BLaER1 treated with 17β-estradiol and CSF1 and Interleukin-3, amounts not matched to agents 10 nM and 100 nM (cell line): ENCODE measurements at regions not wholly inside any gene's neighbourhood (a gene's known extent, or its start where the extent isn't known, plus 50 kb on each side); places are given as distances from the start of the nearest gene placed in this dataset.

Experiments used
- H3K27ac ChIP-seq, 11 experiments: shearing (Covaris generic); formaldehyde crosslinking; 2 replicates each; pipeline ENCODE4 v1.8.1; 2022
- H3K27me3 ChIP-seq, 11 experiments: shearing (Covaris generic); formaldehyde crosslinking; 2 replicates each; pipeline ENCODE4 v1.8.1; 2022
- H3K36me3 ChIP-seq, 11 experiments: shearing (Covaris generic); formaldehyde crosslinking; 2 replicates each; pipeline ENCODE4 v1.8.1; 2022
- H3K4me1 ChIP-seq, 10 experiments: shearing (Covaris generic); formaldehyde crosslinking; 2 replicates each; pipeline ENCODE4 v1.8.1; 2022
- H3K4me2 ChIP-seq, 11 experiments: shearing (Covaris generic); formaldehyde crosslinking; 2 replicates each; pipeline ENCODE4 v1.8.1; 2022
- H3K4me3 ChIP-seq, 10 experiments: shearing (Covaris generic); formaldehyde crosslinking; 2 replicates each; pipeline ENCODE4 v1.8.1; 2022
- H3K9ac ChIP-seq, 11 experiments: shearing (Covaris generic); formaldehyde crosslinking; 2 replicates each; pipeline ENCODE4 v1.8.1; 2022
- H3K9me3 ChIP-seq, 11 experiments: shearing (Covaris generic); formaldehyde crosslinking; replicated peaks in 1 of 11; 2 replicates each; pipeline ENCODE4 v1.8.1; 2022
- H4K20me1 ChIP-seq, 11 experiments: shearing (Covaris generic); formaldehyde crosslinking; 2 replicates each; pipeline ENCODE4 v1.8.1; 2022
- Cebpa-rat ChIP-seq, 11 experiments: shearing (Covaris generic); IDR thresholded peaks; 2 replicates each; pipeline ENCODE4 v1.8.1; 2022

GRCh38 chr10:53702489-53702888 lies 929.9 kb upstream of the MBL2 start:
- no peak for TF ChIP-seq Cebpa-rat (IDR thresholded peaks at IDR 0.05)
- Histone ChIP-seq H3K36me3 (no peaks in the 10 kb centered on the region), H3K9ac (no peak overlapping the region), H4K20me1 (no peaks in the 10 kb centered on the region), H3K4me3 (no peak overlapping the region), H3K9me3 (no peaks in the 10 kb centered on the region), H3K27ac (no peak overlapping the region), H3K4me1 (no peaks in the 10 kb centered on the region), H3K4me2 (no peak overlapping the region), H3K27me3 (no peaks in the 10 kb centered on the region)

DNA sequence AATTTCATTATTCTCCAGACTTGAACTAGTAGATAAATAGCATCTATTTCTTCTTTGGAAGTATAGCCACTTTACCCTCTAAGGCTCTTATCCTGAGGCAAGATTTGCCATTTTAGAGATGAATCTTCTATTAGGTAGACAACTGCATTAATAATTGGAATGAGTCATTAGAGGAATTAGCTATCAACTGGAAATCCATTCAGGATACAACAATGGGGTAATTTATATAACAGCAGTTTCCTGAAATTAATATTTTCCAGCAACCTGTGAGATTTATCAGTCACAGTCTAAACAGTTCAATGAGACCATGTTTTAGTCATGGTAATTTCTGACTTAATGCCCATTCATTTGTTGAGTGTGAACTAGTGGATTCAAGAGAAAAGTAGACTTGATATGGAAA lies 928.6 kb upstream of the MBL2 start:
- H3K9me3 ChIP-seq, result no peaks in the 10 kb centered on the region
- no peaks in the 10 kb centered on the region for H3K36me3 ChIP-seq
- H3K27me3 ChIP-seq, result no peaks in the 10 kb centered on the region
- no peak overlapping the region for H3K4me2 ChIP-seq
- H3K4me3 ChIP-seq, result no peak overlapping the region
- no peak overlapping the region for H3K9ac ChIP-seq
- H4K20me1 ChIP-seq, result no peaks in the 10 kb centered on the region
- H3K27ac ChIP-seq, result no peak overlapping the region
- TF ChIP-seq Cebpa-rat (IDR thresholded peaks at IDR 0.05), result no peak
- H3K4me1 ChIP-seq, result no peaks in the 10 kb centered on the region

DNA sequence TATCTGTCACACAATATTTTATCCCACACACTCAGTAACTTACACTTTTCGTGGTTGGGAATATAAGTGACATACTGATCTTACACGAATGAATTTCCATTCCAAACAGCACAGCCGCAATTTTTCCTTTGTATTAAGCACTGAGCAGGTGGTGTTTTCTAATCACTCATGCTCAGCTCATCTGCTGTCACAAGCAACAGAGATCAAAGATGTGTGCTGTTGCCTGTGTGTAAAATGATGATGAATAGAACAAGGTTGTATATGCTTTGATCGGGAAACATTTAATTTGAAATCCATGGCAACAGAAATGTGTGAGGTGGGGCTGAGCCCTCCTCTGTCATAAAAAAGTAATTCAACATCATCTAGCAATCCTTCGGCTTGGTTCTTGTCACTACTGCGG lies 927.7 kb upstream of the MBL2 start:
- Histone ChIP-seq H3K4me3 (no peak overlapping the region), H3K27me3 (no peaks in the 10 kb centered on the region), H3K9me3 (no peaks in the 10 kb centered on the region), H3K36me3 (no peaks in the 10 kb centered on the region), H3K27ac (no peak overlapping the region), H3K9ac (no peak overlapping the region), H3K4me1 (no peaks in the 10 kb centered on the region), H3K4me2 (no peak overlapping the region), H4K20me1 (no peaks in the 10 kb centered on the region)
- no peak for TF ChIP-seq Cebpa-rat (IDR thresholded peaks at IDR 0.05)

DNA sequence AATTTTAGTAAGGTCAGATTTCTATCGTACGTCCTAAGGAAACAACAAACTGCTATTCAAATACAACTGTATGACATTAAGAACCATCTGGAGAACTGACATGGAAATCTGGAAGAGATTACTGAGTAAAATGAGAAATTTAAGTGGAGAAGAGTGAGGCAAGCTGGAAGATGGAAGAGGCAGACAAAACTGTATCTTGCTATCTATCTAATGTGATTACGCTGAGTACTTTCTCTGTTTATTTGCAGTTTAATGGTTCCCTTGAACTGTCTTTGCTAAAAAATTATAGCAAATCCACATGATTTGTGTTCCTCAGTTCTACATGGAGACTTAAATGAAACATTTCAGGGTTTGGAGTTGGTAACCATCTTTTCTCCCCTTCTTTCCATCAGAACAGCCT lies 927.1 kb upstream of the MBL2 start:
- H4K20me1 ChIP-seq, result no peaks in the 10 kb centered on the region
- H3K4me3 ChIP-seq, result no peak overlapping the region
- no peak overlapping the region for H3K9ac ChIP-seq

DNA sequence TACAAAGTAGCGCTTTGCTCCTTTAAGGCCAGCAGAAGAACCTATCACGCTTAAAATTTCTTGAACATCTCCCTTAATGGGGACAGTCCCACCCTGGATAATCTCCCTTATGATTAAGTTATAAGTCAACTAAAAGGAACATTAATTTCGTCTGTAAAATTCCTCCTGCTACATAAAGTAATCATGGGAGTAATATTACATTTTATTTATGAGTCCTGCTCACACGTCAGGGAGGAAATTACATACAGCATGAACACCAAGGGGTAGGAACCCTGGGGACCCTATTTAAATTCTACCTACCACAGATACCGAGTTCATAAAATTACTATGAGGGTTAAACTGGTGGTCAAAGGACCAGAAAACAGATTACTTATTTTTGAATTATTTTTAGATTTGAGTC lies 926.6 kb upstream of the MBL2 start:
- Histone ChIP-seq H3K9ac (no peak overlapping the region), H3K4me3 (no peak overlapping the region), H3K27me3 (no peaks in the 10 kb centered on the region), H4K20me1 (no peaks in the 10 kb centered on the region), H3K4me1 (no peaks in the 10 kb centered on the region), H3K9me3 (no peaks in the 10 kb centered on the region), H3K27ac (no peak overlapping the region), H3K4me2 (no peak overlapping the region), H3K36me3 (no peaks in the 10 kb centered on the region)
- TF ChIP-seq Cebpa-rat (IDR thresholded peaks at IDR 0.05), result no peak

More for the DNA sequence above, 927.1 kb upstream of the MBL2 start:
- TF ChIP-seq Cebpa-rat (IDR thresholded peaks at IDR 0.05), result no peak
- Histone ChIP-seq H3K4me1 (no peaks in the 10 kb centered on the region), H3K4me2 (no peak overlapping the region), H3K36me3 (no peaks in the 10 kb centered on the region), H3K27ac (no peak overlapping the region), H3K9me3 (no peaks in the 10 kb centered on the region), H3K27me3 (no peaks in the 10 kb centered on the region)

DNA sequence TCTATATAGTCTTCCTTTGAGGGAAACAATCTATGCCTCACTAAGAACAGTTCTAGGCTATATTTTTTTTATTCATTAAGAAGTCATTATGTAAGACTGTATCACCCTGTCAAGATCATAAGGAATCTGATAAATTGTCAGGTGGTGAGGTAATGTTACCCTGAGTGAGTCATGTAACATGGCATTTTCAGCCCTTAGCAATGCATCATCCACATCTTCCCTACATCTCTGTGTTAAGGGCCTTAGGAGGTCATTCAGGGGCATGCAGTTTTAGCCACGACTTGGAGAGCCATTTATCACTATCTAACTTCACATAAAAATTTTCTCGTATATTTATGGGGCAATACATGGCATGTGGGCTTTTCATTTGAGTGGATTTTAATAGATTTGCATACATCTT lies 924.5 kb upstream of the MBL2 start:
- Histone ChIP-seq H3K9me3 (no peaks in the 10 kb centered on the region), H3K36me3 (no peaks in the 10 kb centered on the region), H4K20me1 (no peaks in the 10 kb centered on the region), H3K27ac (no peak overlapping the region), H3K4me3 (no peak overlapping the region), H3K4me2 (no peak overlapping the region), H3K27me3 (no peaks in the 10 kb centered on the region), H3K4me1 (no peaks in the 10 kb centered on the region), H3K9ac (no peak overlapping the region)
- TF ChIP-seq Cebpa-rat (IDR thresholded peaks at IDR 0.05), result no peak

DNA sequence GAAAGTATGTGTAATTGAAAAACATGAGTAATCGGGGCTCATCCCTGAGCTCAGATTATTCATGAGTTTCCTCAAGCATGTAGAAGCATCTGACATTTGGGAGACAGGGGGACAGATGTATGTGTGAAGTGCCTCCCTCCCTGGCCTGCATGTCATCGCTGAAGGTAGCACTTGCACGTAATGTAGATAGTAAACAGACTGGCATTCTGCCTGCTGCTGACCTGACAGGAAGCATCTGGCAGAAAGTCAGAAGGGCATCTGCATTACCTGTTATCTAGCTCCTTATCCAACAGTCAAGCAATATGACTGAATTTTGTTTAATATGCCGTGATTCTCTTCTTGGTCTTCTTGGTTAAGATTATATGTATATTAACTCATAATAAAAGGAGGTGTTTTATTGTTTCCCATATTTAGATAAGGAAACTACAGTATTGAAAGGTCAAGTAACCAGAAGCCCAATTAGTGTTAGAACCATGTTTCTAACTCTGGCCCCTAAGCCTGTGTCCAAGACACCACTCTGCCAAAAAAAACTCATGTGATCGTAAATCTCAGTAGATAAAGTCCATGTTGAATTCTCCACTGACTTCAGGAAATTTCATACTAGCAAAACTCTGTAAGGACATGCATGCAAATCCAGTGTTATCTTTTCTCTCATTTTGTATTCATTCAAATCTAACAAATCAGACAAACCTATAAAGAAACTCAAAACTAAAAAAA lies 918.1 kb upstream of the MBL2 start:
- no peak overlapping the region for H3K4me3 ChIP-seq
- no peaks in the 10 kb centered on the region for H3K9me3 ChIP-seq
- H3K4me2 ChIP-seq, result no peak overlapping the region
- H3K9ac ChIP-seq, result no peak overlapping the region
- TF ChIP-seq Cebpa-rat (IDR thresholded peaks at IDR 0.05), result no peak
- no peaks in the 10 kb centered on the region for H3K4me1 ChIP-seq
- no peak overlapping the region for H3K27ac ChIP-seq
- no peaks in the 10 kb centered on the region for H4K20me1 ChIP-seq
- H3K27me3 ChIP-seq, result no peaks in the 10 kb centered on the region
- no peaks in the 10 kb centered on the region for H3K36me3 ChIP-seq

- H4K20me1 ChIP-seq, result no peaks in the 10 kb centered on the region
- H3K36me3 ChIP-seq, result no peaks in the 10 kb centered on the region
- no peak for TF ChIP-seq Cebpa-rat (IDR thresholded peaks at IDR 0.05)
- H3K27ac ChIP-seq, result no peak overlapping the region
- H3K4me3 ChIP-seq, result no peak overlapping the region
- no peak overlapping the region for H3K9ac ChIP-seq
- H3K27me3 ChIP-seq, result no peaks in the 10 kb centered on the region
- no peak overlapping the region for H3K4me2 ChIP-seq
- no peaks in the 10 kb centered on the region for H3K9me3 ChIP-seq
- H3K4me1 ChIP-seq, result no peaks in the 10 kb centered on the region
These were observed 915.2 kb upstream of the MBL2 start for GRCh38 chr10:53687800-53688199.

DNA sequence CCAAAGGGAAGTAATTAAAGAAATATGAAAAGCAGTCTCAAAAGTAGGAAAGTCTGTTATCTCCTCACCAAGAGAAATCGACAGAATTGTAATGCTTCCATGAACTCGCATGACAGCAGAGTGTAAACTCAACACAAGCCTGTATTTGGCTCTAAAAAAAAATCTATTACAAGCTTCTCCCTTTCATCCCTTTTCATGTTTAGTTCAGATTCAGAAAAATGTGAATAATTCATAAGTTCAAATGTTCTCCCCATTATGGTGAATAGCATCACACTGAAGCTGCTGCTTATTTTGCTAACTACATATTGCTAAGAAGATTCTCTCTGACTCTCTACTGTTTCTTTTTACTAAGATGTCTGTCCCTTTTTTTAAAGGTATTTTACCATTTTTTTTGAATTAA lies 910.3 kb upstream of the MBL2 start:
- Histone ChIP-seq H3K4me2 (no peak overlapping the region), H3K9ac (no peak overlapping the region), H4K20me1 (no peaks in the 10 kb centered on the region), H3K27me3 (no peaks in the 10 kb centered on the region), H3K27ac (no peak overlapping the region), H3K36me3 (no peaks in the 10 kb centered on the region), H3K9me3 (no peaks in the 10 kb centered on the region), H3K4me3 (no peak overlapping the region), H3K4me1 (no peaks in the 10 kb centered on the region)
- TF ChIP-seq Cebpa-rat (IDR thresholded peaks at IDR 0.05), result no peak

- no peak overlapping the region for H3K4me3 ChIP-seq
These were observed 909.9 kb upstream of the MBL2 start for GRCh38 chr10:53682458-53682857.

More at GRCh38 chr10:53682458-53682857, 909.9 kb upstream of the MBL2 start:
- H3K27ac ChIP-seq, result no peak overlapping the region
- no peaks in the 10 kb centered on the region for H3K4me1 ChIP-seq
- H3K4me2 ChIP-seq, result no peak overlapping the region
- H3K9ac ChIP-seq, result no peak overlapping the region
- H3K9me3 ChIP-seq, result no peaks in the 10 kb centered on the region
- no peaks in the 10 kb centered on the region for H4K20me1 ChIP-seq
- H3K36me3 ChIP-seq, result no peaks in the 10 kb centered on the region
- no peak for TF ChIP-seq Cebpa-rat (IDR thresholded peaks at IDR 0.05)
- H3K27me3 ChIP-seq, result no peaks in the 10 kb centered on the region
